MM.1S (cell line): ENCODE measurements at regions not wholly inside any gene's neighbourhood (a gene's known extent, or its start where the extent isn't known, plus 50 kb on each side); places are given as distances from the start of the nearest gene placed in this dataset.

Experiments
- DNase-seq: peaks from one replicate; pipeline ENCODE4 v3.0.0-alpha.2; 2015
- H2AFZ ChIP-seq: fragments of 300-600 bp; sonication (generic); 2 replicates; pipeline ENCODE4 v1.6.0; 2016; ENCODE audit warnings: antibody characterized with exemption, low read length
- H3F3A ChIP-seq: fragments of 300-600 bp; sonication (generic); 2 replicates; pipeline ENCODE4 v1.6.1; 2016; ENCODE audit warnings: mild to moderate bottlenecking, antibody characterized with exemption, low read length, moderate library complexity, mixed read lengths; ENCODE audit not compliant: insufficient read depth
- H3K27ac ChIP-seq: fragments of 300-600 bp; sonication (generic); 2 replicates; pipeline ENCODE4 v1.5.1; 2016; ENCODE audit warnings: mild to moderate bottlenecking, low read length
- H3K27me3 ChIP-seq: fragments of 300-600 bp; sonication (generic); replicated peaks from 2 replicates; pipeline ENCODE4 v1.6.0; 2016; ENCODE audit warnings: low read length; ENCODE audit not compliant: insufficient read depth
- H3K36me3 ChIP-seq: fragments of 300-600 bp; sonication (generic); replicated peaks from 2 replicates; pipeline ENCODE4 v1.6.1; 2016; ENCODE audit warnings: mild to moderate bottlenecking, low read length, mixed read lengths; ENCODE audit not compliant: insufficient read depth
- H3K4me1 ChIP-seq: fragments of 300-600 bp; sonication (generic); 2 replicates; pipeline ENCODE4 v1.6.1; 2016; ENCODE audit warnings: low read length, mixed read lengths
- H3K4me2 ChIP-seq: fragments of 300-600 bp; sonication (generic); 2 replicates; pipeline ENCODE4 v1.6.0; 2016; ENCODE audit warnings: low read depth, low read length
- H3K4me3 ChIP-seq: fragments of 300-600 bp; sonication (generic); 2 replicates; pipeline ENCODE4 v1.5.1; 2016; ENCODE audit warnings: low read length, mixed read lengths
- H3K79me2 ChIP-seq: fragments of 300-600 bp; sonication (generic); 2 replicates; pipeline ENCODE4 v1.6.1; 2016; ENCODE audit warnings: mixed run types, low read length, mixed read lengths
- H3K9ac ChIP-seq: fragments of 300-600 bp; sonication (generic); 2 replicates; pipeline ENCODE4 v1.6.1; 2016; ENCODE audit warnings: low read length, mixed read lengths
- H3K9me2 ChIP-seq: fragments of 300-600 bp; sonication (generic); replicated peaks from 2 replicates; pipeline ENCODE4 v1.6.1; 2016; ENCODE audit warnings: mild to moderate bottlenecking, low read length, mixed read lengths; ENCODE audit not compliant: insufficient read depth
- H3K9me3 ChIP-seq: fragments of 300-600 bp; sonication (generic); replicated peaks from 2 replicates; pipeline ENCODE4 v1.6.1; 2016; ENCODE audit warnings: mild to moderate bottlenecking, low read length, mixed read lengths; ENCODE audit not compliant: insufficient read depth
- H4K20me1 ChIP-seq: fragments of 300-600 bp; sonication (generic); 2 replicates; pipeline ENCODE4 v1.6.1; 2016; ENCODE audit warnings: mild to moderate bottlenecking, low read length, moderate library complexity, mixed read lengths; ENCODE audit not compliant: insufficient read depth
- EZH2 ChIP-seq: fragments of 300-600 bp; sonication (generic); optimal IDR thresholded peaks from 2 replicates; pipeline ENCODE3; 2017; ENCODE audit warnings: low read depth, mild to moderate bottlenecking, antibody characterized with exemption, low read length, mixed read lengths
- EZH2phosphoT487 ChIP-seq: fragments of 300-600 bp; sonication (generic); IDR thresholded peaks from 2 replicates; pipeline ENCODE4 v1.6.1; 2018; ENCODE audit warnings: antibody characterized with exemption, low read length
- TF ChIP-seq, protein P1 (sequence below): fragments of 300-600 bp; sonication (generic); IDR thresholded peaks from 2 replicates; pipeline ENCODE4 v1.5.1; 2016; ENCODE audit warnings: antibody characterized with exemption, low read length, mixed read lengths

DNA sequence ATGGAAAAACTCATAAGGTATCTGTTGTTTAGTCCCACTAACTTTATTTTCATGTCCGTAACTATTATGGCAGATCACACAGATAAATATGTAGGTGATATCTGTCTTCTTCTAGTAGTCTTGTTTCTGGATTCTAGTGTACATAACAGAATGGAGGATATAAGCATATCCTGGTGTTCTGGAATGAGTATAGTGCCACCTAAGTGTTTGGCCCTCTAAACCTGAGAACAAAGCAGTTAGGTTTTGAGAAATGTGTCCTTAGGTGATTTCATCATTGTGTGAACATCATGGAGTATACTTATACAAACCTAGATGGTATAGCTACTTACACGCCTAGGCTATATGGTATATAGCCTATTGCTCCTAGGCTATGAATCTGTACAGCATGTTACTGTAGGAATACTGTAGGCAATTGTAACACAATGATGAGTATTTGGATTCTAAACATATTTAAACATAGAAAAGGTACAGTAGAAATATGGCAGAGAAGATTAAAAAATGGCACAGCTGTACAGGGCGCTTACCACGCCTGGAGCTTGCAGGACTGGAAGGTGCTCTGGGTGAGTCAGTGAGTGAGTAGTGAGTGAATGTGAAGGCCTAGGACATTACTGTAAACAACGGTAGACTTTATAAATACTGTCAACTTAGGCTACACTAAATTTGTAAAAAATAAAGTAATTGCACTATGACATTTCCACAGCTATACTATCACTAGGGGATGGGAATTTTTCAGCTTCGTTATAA, 150.3 kb upstream of the SLC24A2 start:
- no peaks in the 10 kb centered on the region for H3K79me2 ChIP-seq
- no peaks in the 10 kb centered on the region for H3F3A ChIP-seq
- no peaks in the 10 kb centered on the region for H4K20me1 ChIP-seq
- H3K9ac ChIP-seq, result no peak overlapping the region
- DNase-seq, result no peak
- H3K4me2 ChIP-seq, result no peak overlapping the region
- no peaks in the 10 kb centered on the region for H3K27me3 ChIP-seq
- no peak overlapping the region for H3K4me3 ChIP-seq
- no peak overlapping the region for H2AFZ ChIP-seq
- H3K4me1 ChIP-seq, result no peaks in the 10 kb centered on the region
- H3K9me2 ChIP-seq, result no peaks in the 10 kb centered on the region
- TF ChIP-seq, protein P1, sequence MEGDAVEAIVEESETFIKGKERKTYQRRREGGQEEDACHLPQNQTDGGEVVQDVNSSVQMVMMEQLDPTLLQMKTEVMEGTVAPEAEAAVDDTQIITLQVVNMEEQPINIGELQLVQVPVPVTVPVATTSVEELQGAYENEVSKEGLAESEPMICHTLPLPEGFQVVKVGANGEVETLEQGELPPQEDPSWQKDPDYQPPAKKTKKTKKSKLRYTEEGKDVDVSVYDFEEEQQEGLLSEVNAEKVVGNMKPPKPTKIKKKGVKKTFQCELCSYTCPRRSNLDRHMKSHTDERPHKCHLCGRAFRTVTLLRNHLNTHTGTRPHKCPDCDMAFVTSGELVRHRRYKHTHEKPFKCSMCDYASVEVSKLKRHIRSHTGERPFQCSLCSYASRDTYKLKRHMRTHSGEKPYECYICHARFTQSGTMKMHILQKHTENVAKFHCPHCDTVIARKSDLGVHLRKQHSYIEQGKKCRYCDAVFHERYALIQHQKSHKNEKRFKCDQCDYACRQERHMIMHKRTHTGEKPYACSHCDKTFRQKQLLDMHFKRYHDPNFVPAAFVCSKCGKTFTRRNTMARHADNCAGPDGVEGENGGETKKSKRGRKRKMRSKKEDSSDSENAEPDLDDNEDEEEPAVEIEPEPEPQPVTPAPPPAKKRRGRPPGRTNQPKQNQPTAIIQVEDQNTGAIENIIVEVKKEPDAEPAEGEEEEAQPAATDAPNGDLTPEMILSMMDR, result no peak
- TF ChIP-seq EZH2 (no peak), EZH2phosphoT487 (no peak)
- H3K27ac ChIP-seq, result no peak overlapping the region
- no peaks in the 10 kb centered on the region for H3K9me3 ChIP-seq
- H3K36me3 ChIP-seq, result no peaks in the 10 kb centered on the region

DNA sequence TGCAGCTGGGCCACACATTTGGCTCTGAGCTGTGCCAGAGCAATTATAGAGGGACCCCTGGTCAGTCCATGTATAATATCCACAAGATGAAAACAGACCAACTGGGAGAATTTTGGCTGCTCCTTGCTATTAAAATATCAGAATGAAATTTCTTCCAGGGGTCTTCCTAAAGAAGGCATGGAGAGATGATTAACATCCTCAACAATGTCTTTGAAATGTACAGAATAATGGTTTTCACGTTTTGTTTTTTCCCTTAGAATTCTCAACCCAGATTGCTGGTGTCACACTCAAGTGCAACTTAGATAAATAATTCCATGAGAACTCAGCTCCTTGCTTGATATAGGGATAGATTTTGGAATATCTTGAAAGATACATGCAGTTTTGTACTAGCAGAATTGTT, 148.3 kb upstream of the SLC24A2 start:
- Histone ChIP-seq H3K4me2 (no peak overlapping the region), H3K79me2 (no peaks in the 10 kb centered on the region)

DNA sequence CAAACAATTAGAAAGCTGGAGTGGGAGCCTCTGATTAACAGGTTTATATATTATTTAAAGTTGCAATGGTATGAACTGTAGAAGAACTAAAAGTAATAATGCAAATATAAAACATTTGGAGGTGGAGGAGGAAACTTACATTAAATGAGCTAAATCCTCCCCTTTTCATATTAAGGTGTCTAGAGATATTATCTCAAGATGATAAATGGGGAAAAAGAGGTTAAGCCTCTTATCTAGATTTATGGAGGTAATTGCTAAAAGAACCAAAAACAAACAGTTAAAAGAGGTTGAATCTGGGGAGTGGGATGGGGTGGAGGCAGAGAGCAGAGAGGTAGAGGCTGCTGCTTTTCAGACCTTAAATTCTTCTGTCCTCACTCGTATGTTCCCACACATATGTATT, 147.8 kb upstream of the SLC24A2 start:
- Histone ChIP-seq H4K20me1 (no peaks in the 10 kb centered on the region), H3K36me3 (no peaks in the 10 kb centered on the region), H3K27ac (no peak overlapping the region), H3K9me3 (no peaks in the 10 kb centered on the region), H3K4me2 (no peak overlapping the region), H3K27me3 (no peaks in the 10 kb centered on the region), H3K4me1 (no peaks in the 10 kb centered on the region), H3K4me3 (no peak overlapping the region), H3K79me2 (no peaks in the 10 kb centered on the region), H3K9ac (no peak overlapping the region), H3K9me2 (no peaks in the 10 kb centered on the region), H2AFZ (no peak overlapping the region), H3F3A (no peaks in the 10 kb centered on the region)
- DNase-seq, result no peak
- TF ChIP-seq, protein P1, result no peak
- TF ChIP-seq EZH2 (no peak), EZH2phosphoT487 (no peak)

More for the DNA sequence above, 148.3 kb upstream of the SLC24A2 start:
- Histone ChIP-seq H3K27ac (no peak overlapping the region), H3K9ac (no peak overlapping the region), H3K9me3 (no peaks in the 10 kb centered on the region), H3K27me3 (no peaks in the 10 kb centered on the region), H2AFZ (no peak overlapping the region), H4K20me1 (no peaks in the 10 kb centered on the region), H3K9me2 (no peaks in the 10 kb centered on the region), H3F3A (no peaks in the 10 kb centered on the region), H3K36me3 (no peaks in the 10 kb centered on the region), H3K4me3 (no peak overlapping the region), H3K4me1 (no peaks in the 10 kb centered on the region)
- DNase-seq, result no peak
- TF ChIP-seq, protein P1, result no peak
- TF ChIP-seq EZH2 (no peak), EZH2phosphoT487 (no peak)
